K562 (cell line): ENCODE measurements at regions not wholly inside any gene's neighbourhood (a gene's known extent, or its start where the extent isn't known, plus 50 kb on each side); places are given as distances from the start of the nearest gene placed in this dataset.

Experiments
- ATAC-seq: fragments of 200-7000 bp; cut with Tn5 transposase; 3 replicates; pipeline ENCODE4 v1.9.1; 2020; ENCODE audit warnings: moderate library complexity
- BruUV-seq: library from RNA; stranded (reverse); fragments of 400-500 nt; replicated peaks from 2 replicates; lab custom pipeline; 2021; lab: Mats Ljungman, UMichigan
- CTCF ChIA-PET: fragments of 300-600 bp; formaldehyde crosslinking; extraction: SDS; loops from one replicate; lab custom pipeline; 2021; ENCODE audit warnings: low intra/inter-chr PET ratio; lab: Yijun Ruan, JAX
- POLR2A ChIA-PET: fragments of 300-600, 350-650 bp; sonication (Branson Sonifier 250); formaldehyde crosslinking; extraction: SDS; loops from one replicate; lab custom pipeline; 2021; ENCODE audit warnings: antibody characterized with exemption, inconsistent platforms; lab: Yijun Ruan, JAX
- DNase-seq, 4 experiments: peaks; one replicate each; pipeline versions ENCODE4 v3.0.0 to v3.0.0-alpha.2; 2011 to 2018; ENCODE audit warnings: low spot score in 3 of 4, mixed read lengths in 3 of 4; ENCODE audit errors: extremely low read depth in 1 of 4
- FAIRE-seq: peaks from 2 replicates; lab custom pipeline; 2011; peaks lifted over from hg19 to GRCh38; lab: Jason Lieb, UNC
- H2AFZ ChIP-seq: 2 replicates; pipeline ENCODE4 v1.6.0; 2011; ENCODE audit warnings: low read depth, low read length, control low read depth, inconsistent platforms
- H3K27ac ChIP-seq: fragments of 200-600 bp; 3 replicates; pipeline ENCODE4 v1.8.0; 2011; ENCODE audit warnings: low read depth, mild to moderate bottlenecking, control low read depth, inconsistent platforms, low read length, moderate library complexity, mixed read lengths; ENCODE audit errors: extremely low read depth
- H3K27me3 ChIP-seq, 2 experiments: fragments of 300-600 bp in 1 of 2; 2 replicates in 1 of 2; 3 replicates in 1 of 2; pipeline versions ENCODE4 v1.6.0 to v1.8.0; 2011; ENCODE audit warnings: inconsistent platforms in 2 of 2, low read length in 2 of 2, mild to moderate bottlenecking in 1 of 2, mixed read lengths in 1 of 2, moderate library complexity in 1 of 2; ENCODE audit not compliant: control insufficient read depth in 2 of 2, insufficient read depth in 2 of 2
- H3K36me3 ChIP-seq: fragments of 300-600 bp; 3 replicates; pipeline ENCODE4 v1.8.0; 2011; ENCODE audit warnings: mild to moderate bottlenecking, low read length, inconsistent platforms; ENCODE audit not compliant: control insufficient read depth, insufficient read depth
- H3K4me1 ChIP-seq, 2 experiments: fragments of 200-600 bp in 1 of 2; replicated peaks in 1 of 2; 2 replicates in 1 of 2; 3 replicates in 1 of 2; pipeline versions ENCODE4 v1.5.1 to v1.8.0; 2011; ENCODE audit warnings: inconsistent platforms in 2 of 2, low read length in 2 of 2, mild to moderate bottlenecking in 1 of 2, mixed read lengths in 1 of 2, moderate library complexity in 1 of 2; ENCODE audit not compliant: control insufficient read depth in 2 of 2, insufficient read depth in 2 of 2
- H3K4me2 ChIP-seq: 2 replicates; pipeline ENCODE4 v1.6.1; 2011; ENCODE audit warnings: low read length, control low read depth, inconsistent platforms, mixed read lengths; ENCODE audit not compliant: insufficient read depth
- H3K4me3 ChIP-seq: fragments of 200-600 bp; sonication (generic), shearing (Covaris generic); 2 replicates; pipeline ENCODE4 v1.5.1; 2016; ENCODE audit warnings: control low read depth, inconsistent platforms
- H3K79me2 ChIP-seq: fragments of 200-600 bp; 3 replicates; pipeline ENCODE4 v1.8.0; 2011; ENCODE audit warnings: low read length, inconsistent platforms; ENCODE audit not compliant: control insufficient read depth, insufficient read depth
- H3K9ac ChIP-seq, 2 experiments: 2 replicates each; pipeline versions ENCODE4 v1.6.0 to v1.6.1; 2011; ENCODE audit warnings: low read depth in 2 of 2, low read length in 2 of 2, control low read depth in 1 of 2, inconsistent platforms in 1 of 2, mild to moderate bottlenecking in 1 of 2, mixed read lengths in 1 of 2; ENCODE audit not compliant: insufficient read depth in 1 of 2
- H3K9me1 ChIP-seq: one replicate; pipeline ENCODE4 v1.6.0; 2011; ENCODE audit warnings: inconsistent platforms, mild to moderate bottlenecking, low read length, moderate library complexity; ENCODE audit not compliant: control insufficient read depth, insufficient read depth
- H3K9me3 ChIP-seq: replicated peaks from 2 replicates; pipeline ENCODE4 v1.5.1; 2011; ENCODE audit warnings: low read depth, low read length, inconsistent platforms; ENCODE audit not compliant: control insufficient read depth, insufficient read depth
- H4K20me1 ChIP-seq: replicated peaks from 2 replicates; pipeline ENCODE4 v1.6.1; 2011; ENCODE audit warnings: low read length, inconsistent platforms, mixed read lengths; ENCODE audit not compliant: control insufficient read depth, insufficient read depth
- ELF4 ChIP-seq: fragments of 450-650 bp; formaldehyde crosslinking; IDR thresholded peaks from 2 replicates; pipeline ENCODE4 v1.4.0; 2022; ENCODE audit warnings: missing genetic modification characterization
- MEIS2 ChIP-seq: fragments of 450-650 bp; IDR thresholded peaks from 2 replicates; pipeline ENCODE4 v1.6.1; 2014; ENCODE audit warnings: mild to moderate bottlenecking; ENCODE audit not compliant: partially characterized antibody
- PKNOX1 ChIP-seq: fragments of 450-650 bp; IDR thresholded peaks from 2 replicates; pipeline ENCODE4 v1.6.1; 2016
- THRB ChIP-seq: fragments of 450-650 bp; formaldehyde crosslinking; conservative IDR thresholded peaks from 2 replicates; pipeline ENCODE4 v1.4.0; 2022; ENCODE audit warnings: mild to moderate bottlenecking, missing genetic modification characterization
- ZNF347 ChIP-seq: fragments of 450-650 bp; formaldehyde crosslinking; IDR thresholded peaks from 2 replicates; pipeline ENCODE4 v1.4.0; 2020; ENCODE audit warnings: low read depth, mild to moderate bottlenecking, moderate library complexity
- whole genome bisulfite sequencing: fragments of 100-300 bp; shearing (Covaris generic); methylation state at CpG from one replicate; pipeline ENCODE4 v1.1.6; 2016; ENCODE audit warnings: low coverage, mixed read lengths; ENCODE audit not compliant: insufficient coverage; ENCODE audit errors: missing lambda C conversion rate; 5-methylcytosine and 5-hydroxymethylcytosine counted together
- in situ Hi-C: fragments of 300-500 bp; cut with MboI; formaldehyde crosslinking; loops from 4 replicates; pipeline ENCODE4 v1.15.0; 2018; ENCODE audit warnings: inconsistent platforms, mixed read lengths
- intact Hi-C: fragments of 100-400 bp; cut with micrococcal nuclease; formaldehyde crosslinking; loops from 2 replicates; pipeline ENCODE4 v1.14.2; 2022

GRCh38 chr6:155587817-155588216, 132.2 kb upstream of the NOX3 start (continued):
- TF ChIP-seq THRB = no peak
- TF ChIP-seq ZNF347 = no peak

- Histone ChIP-seq H3K9ac (no peak overlapping the region), H4K20me1 (no peaks in the 10 kb centered on the region), H3K9me3 (no peaks in the 10 kb centered on the region), H3K4me3 (no peak overlapping the region), H3K4me2 (no peak overlapping the region), H3K79me2 (no peaks in the 10 kb centered on the region), H2AFZ (no peak overlapping the region), H3K36me3 (no peaks in the 10 kb centered on the region), H3K27me3 (no peaks in the 10 kb centered on the region), H3K9me1 (no peaks in the 10 kb centered on the region), H3K27ac (no peak overlapping the region), H3K4me1 (no peaks in the 10 kb centered on the region)
- no TSS peak for BruUV-seq
- in situ Hi-C loops (no loop called here), intact Hi-C loops (no loop called here)
- peak; percentile 52 for TF ChIP-seq PKNOX1
- TF ChIP-seq MEIS2 = peak; percentile 43
- no peak for TF ChIP-seq ELF4
- FAIRE-seq (no peak), DNase-seq (no peak), ATAC-seq (no peak)
- ChIA-PET POLR2A (no interaction called here), CTCF (no interaction called here)
- WGBS = 43% methylated on average over 1 of the region's 1 CpG
Measured at GRCh38 chr6:155586090-155586489, 130.5 kb upstream of the NOX3 start.
